HG03460 (cell line): ENCODE measurements at regions not wholly inside any gene's neighbourhood (a gene's known extent, or its start where the extent isn't known, plus 50 kb on each side); places are given as distances from the start of the nearest gene placed in this dataset.
"Not testable (repeated sequence)": the region's sequence is repeated elsewhere in the genome, so short reads cannot be mapped to it uniquely, and the experiment has no call there.

Experiments
- ATAC-seq: cut with Tn5 transposase; IDR thresholded peaks from one replicate; pipeline ENCODE4 v1.9.1; 2021; ENCODE audit not compliant: unreplicated experiment

GRCh38 chr7:118404211-118404610, 179.7 kb downstream of the ANKRD7 start:
- no peak for ATAC-seq

DNA sequence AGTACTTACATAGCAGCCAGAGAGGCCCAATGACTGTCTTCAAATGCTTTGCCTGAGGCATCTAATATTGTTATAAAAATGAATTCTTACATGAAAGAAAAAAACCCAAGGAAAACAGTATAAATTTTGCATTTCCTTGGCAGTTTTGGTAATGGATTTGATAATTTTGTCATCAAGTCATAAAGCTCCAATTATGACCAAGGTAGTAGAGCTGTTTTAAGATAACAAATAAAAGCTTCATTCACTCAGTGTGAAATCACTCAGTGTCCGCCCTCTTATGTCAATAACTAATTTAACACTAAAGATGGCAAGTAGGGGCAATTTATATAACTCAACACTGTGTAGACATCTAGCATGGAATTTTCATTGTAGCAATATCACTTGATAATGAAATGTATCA, 193.9 kb downstream of the ANKRD7 start:
- ATAC-seq, result no peak

GRCh38 chr7:118420888-118421287, 196.4 kb downstream of the ANKRD7 start:
- no peak for ATAC-seq

DNA sequence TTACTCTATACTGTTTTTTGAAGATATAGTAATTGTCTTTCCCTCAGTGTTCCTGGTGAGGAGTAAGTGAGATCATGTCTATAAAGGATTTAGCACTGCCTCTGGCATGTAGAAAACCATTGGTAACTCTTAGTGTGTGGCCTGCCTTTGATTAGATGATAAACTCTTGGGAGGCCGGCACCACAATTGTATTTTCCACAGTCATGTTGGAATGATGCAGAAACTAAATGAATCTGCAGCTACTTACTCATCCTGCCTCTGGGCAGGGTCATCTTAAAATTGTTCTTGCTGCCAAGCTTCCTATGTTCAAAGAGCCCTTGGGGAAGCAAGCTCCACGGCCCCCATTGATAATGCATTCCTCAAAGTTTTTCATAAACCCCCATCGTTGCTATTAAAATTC, 204.6 kb downstream of the ANKRD7 start:
- ATAC-seq, result no peak

DNA sequence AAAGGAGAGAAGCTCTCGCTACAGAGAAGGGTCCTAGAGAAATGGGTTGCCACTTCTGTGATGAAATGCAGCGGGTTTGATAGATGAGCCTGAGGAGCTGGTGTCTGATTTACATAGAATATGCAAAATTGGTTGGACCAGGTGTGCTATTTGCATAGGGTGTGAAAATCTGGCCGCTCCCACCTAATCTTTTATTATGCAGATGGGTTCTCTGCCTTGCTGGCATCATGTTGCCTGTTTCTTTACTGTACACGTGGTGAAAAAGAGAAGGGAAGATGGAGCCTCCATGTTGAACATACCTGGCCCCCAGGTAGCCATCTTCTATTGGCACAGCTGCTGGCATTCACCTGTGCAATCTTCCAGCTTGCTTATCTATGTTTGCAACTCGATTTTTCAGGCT, 212.2 kb downstream of the ANKRD7 start:
- no peak for ATAC-seq

GRCh38 chr7:118449030-118449429, 224.5 kb downstream of the ANKRD7 start:
- ATAC-seq, result not testable (repeated sequence)

- ATAC-seq, result no peak
Measured at GRCh38 chr7:118449797-118450567, 225.5 kb downstream of the ANKRD7 start.

DNA sequence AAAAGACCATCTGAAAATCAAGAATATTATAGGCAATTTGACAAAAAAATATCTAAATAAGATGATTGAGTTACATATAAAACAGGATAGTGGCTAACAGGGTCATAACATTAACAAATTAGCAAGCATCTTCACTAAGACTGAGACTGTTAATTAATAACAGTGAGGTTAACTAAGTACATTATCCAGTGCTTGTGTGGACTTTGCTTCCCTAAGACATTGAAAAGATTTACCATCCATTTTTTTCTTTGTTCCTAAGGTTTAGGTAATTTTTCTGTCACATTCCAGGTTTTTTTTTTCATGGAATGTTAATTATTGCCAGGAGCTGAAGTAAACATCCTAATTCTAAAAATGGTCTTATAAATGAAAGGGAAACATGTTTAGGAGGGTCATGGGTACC, 227.6 kb downstream of the ANKRD7 start:
- no peak for ATAC-seq

DNA sequence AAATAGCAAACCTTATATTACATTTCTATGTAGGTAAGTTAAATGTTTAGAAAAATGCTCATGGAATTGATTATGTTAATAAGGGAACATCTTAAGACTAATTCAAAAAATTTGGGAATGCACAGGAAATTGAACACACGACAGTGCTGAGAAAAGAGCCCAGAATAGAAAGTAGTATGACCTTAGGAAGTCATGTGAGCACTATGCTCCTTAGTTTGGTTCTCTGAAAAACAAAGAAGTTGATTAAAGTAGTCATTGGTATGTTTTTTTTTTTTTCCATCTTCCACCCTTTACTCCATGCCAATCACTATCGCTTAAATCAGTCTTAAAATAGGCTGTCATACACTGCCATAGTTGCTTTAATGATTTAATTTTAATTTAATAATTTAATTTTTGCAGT, 242.9 kb downstream of the ANKRD7 start:
- ATAC-seq, result no peak

DNA sequence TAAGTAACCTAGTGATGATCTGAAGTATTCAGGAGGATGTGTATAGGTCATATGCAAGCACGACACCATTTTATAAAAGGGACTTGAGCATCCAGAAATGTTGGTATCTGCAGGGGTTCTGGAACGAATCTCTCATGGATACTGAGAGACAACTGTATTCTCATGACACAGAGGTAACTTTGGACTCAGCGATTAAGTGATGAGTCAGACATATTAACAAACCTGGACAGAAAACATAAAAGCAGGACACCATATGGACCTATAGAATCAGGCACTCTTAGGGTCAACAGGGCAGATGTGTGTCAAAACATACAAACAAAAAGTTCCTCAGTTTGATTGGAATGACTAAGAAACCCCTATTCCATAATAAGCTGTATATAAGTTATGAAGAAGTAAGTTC, 248.1 kb downstream of the ANKRD7 start:
- ATAC-seq, result no peak

- no peak for ATAC-seq
Measured at GRCh38 chr7:118473271-118473670, 248.8 kb downstream of the ANKRD7 start.

GRCh38 chr7:118476036-118476435, 251.5 kb downstream of the ANKRD7 start:
- no peak for ATAC-seq

DNA sequence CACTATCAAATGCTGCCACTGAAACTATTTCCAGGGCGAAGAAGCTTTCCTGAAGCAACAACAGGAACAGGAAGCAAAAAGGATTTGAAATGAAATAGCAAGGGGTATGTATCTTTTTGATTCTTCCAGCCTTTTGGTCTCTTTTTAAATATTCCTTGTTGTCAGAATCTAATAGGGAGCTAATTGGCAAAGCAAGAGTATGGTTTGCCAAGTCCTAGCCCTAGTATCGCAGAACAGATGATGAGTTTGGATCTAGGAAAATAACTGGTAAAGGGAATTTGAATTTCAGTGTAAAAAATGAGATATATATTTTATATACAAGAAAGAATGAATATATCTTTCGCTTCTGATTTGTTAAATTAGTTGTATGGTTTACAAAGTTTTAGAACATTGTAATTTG, 252.5 kb downstream of the ANKRD7 start:
- ATAC-seq, result no peak

GRCh38 chr7:118478236-118478635, 253.7 kb downstream of the ANKRD7 start:
- ATAC-seq, result no peak

GRCh38 chr7:118478931-118479330, 254.4 kb downstream of the ANKRD7 start:
- ATAC-seq, result no peak

- ATAC-seq, result no peak
Measured at GRCh38 chr7:118492466-118492865, 268.0 kb downstream of the ANKRD7 start.

DNA sequence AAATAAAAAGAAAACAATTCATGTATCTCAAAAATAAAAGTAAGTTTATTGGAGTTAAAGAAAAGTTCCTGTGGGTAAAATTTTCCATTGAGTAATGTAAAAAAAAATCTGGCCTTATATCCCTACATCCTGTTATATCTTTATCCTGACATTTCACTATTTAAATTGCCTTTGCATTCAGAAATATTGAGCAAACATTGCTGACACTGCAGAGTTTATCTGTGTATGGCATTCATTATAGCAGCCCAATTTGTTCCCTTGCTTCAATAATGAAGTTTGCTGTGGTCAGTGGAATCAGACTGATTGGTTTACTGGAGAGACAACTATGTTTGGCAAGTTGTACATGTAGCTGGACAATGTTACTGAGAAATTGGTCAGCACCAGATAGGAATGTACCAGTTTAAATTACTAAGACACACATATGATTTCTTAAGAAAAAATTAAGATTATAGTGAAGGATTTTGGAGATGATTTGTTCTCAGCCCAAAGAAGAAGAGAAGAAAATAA, 271.7 kb downstream of the ANKRD7 start:
- no peak for ATAC-seq

GRCh38 chr7:118502235-118502634, 277.7 kb downstream of the ANKRD7 start:
- no peak for ATAC-seq

- ATAC-seq, result no peak
Measured at GRCh38 chr7:118511146-118511545, 286.6 kb downstream of the ANKRD7 start.

DNA sequence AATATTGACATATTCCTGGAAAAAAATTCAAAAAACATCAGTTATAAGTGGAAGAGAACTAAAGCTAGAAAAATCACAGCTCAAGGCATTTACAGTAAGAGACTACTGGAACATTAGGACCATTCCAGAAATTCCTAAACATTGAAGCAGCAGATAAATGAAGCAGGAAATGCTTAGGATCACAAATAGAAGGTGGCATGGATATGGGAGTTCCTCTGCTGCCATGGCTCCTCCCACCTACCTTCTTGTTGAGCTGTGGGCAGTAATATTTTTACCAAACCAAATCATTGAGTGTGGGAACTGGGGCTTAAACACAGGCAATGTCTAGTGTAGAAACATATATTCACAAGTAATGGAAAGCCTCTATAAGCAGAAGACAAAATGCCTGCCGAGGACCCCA, 292.8 kb downstream of the ANKRD7 start:
- ATAC-seq, result no peak

DNA sequence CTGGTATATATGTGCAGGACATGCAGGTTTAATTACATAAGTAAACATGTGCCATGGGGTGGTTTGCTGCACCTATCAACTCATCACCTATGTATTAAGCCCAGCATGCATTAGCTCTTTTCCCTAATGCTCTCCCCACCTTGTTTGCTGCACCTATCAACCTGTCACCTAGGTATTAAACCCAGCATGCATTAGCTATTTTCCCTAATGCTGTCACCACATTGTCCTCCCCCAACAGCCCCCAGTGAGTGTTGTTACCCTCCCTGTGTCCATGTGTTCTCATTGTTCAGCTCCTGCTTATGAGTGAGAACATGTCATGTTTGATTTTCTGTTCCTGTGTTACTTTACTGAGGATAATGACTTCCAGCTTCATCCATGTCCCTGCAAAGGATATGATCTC, 300.5 kb downstream of the ANKRD7 start:
- no peak for ATAC-seq

DNA sequence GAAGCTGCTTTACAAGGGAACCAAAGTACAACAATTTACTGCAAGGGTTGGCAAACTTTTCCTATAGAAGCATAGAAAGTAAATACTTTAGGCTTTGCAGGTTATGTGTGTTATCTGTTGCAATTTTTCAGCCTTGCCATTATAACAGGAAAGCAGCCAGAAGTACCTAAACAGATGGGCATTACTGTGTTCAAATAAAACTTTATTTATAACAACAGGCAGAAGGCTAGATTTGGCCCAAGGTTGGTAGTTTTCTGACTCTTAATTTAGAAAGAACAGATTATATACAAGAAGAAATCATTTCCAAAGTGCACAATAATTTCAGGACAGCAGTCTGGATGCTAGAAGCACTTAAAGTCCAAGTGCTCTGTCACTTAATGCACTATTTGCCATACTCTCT, 307.1 kb downstream of the ANKRD7 start:
- no peak for ATAC-seq

DNA sequence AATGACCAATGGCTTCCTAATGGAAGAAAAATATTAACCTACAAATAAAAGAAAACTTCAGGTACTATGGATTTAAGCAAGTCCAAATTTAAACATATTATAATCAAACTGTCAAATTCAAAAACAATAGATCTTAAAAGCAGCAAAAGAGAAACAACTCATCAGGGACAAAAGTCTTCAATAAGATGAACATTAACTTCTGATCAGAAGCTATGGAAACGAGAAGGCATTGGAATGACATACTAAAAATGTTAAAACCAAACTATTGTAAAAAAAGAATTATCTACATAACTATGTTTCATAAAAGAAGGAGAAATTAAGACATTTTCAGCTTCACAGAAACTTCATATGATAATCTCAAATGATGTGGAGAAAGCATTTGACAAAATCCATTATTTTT, 334.7 kb downstream of the ANKRD7 start:
- no peak for ATAC-seq
